Colonic mucosa (tissue), 4 donors: ENCODE measurements at regions not wholly inside any gene's neighbourhood (a gene's known extent, or its start where the extent isn't known, plus 50 kb on each side); places are given as distances from the start of the nearest gene placed in this dataset.
"Not testable (repeated sequence)": the region's sequence is repeated elsewhere in the genome, so short reads cannot be mapped to it uniquely, and the experiment has no call there.

Experiments
- DNase-seq: peaks from one replicate; pipeline ENCODE4 v3.0.0-alpha.2; 2020
- H3K27ac ChIP-seq: fragments of 200-600 bp; one replicate; pipeline ENCODE4 v1.8.0; 2021
- H3K27me3 ChIP-seq: fragments of 200-600 bp; one replicate; pipeline ENCODE4 v1.8.0; 2021
- H3K36me3 ChIP-seq: fragments of 200-600 bp; one replicate; pipeline ENCODE4 v1.8.0; 2021
- H3K4me1 ChIP-seq: fragments of 200-600 bp; one replicate; pipeline ENCODE4 v1.8.0; 2021; ENCODE audit warnings: mild to moderate bottlenecking
- H3K4me3 ChIP-seq: fragments of 200-600 bp; one replicate; pipeline ENCODE4 v1.8.0; 2021
- H3K9ac ChIP-seq, 2 donors: one replicate each; pipeline ENCODE4 v1.7.0; 2013; ENCODE audit warnings: control low read depth in 2 of 2, low read depth in 2 of 2, low read length in 2 of 2
- H3K9me3 ChIP-seq: fragments of 200-600 bp; one replicate; pipeline ENCODE4 v1.8.0; 2021
- CTCF ChIP-seq: fragments of 200-600 bp; IDR thresholded peaks from one replicate; pipeline ENCODE4 v1.8.0; 2022; ENCODE audit warnings: antibody characterized with exemption, mild to moderate bottlenecking
- intact Hi-C: fragments of 100-400 bp; cut with DNase I; formaldehyde crosslinking; loops from one replicate; pipeline ENCODE4 v1.14.1; 2022
- donor health status: healthy.
- donor health status: DM: no; HTN: no; CAD: no.
- donor health status: DM: no; HTN: no; CAD: no.

GRCh38 chrX:55841962-55842752 is 124.6 kb downstream of the RRAGB start:
- no peak for DNase-seq
- H3K27me3 ChIP-seq = no peaks in the 10 kb centered on the region
- H3K36me3 ChIP-seq = no peaks in the 10 kb centered on the region
- no peak overlapping the region for H3K27ac ChIP-seq
- intact Hi-C loops = no loop called here
- no peak for TF ChIP-seq CTCF
- H3K4me3 ChIP-seq = no peak overlapping the region
- no peaks in the 10 kb centered on the region for H3K9me3 ChIP-seq
- H3K4me1 ChIP-seq = no peaks in the 10 kb centered on the region
- H3K9ac ChIP-seq = no peak overlapping the region

- not testable (repeated sequence) for H3K9ac ChIP-seq, DNase-seq, H3K4me1 ChIP-seq
These were observed 149.2 kb downstream of the RRAGB start for GRCh38 chrX:55866779-55867178.

DNA sequence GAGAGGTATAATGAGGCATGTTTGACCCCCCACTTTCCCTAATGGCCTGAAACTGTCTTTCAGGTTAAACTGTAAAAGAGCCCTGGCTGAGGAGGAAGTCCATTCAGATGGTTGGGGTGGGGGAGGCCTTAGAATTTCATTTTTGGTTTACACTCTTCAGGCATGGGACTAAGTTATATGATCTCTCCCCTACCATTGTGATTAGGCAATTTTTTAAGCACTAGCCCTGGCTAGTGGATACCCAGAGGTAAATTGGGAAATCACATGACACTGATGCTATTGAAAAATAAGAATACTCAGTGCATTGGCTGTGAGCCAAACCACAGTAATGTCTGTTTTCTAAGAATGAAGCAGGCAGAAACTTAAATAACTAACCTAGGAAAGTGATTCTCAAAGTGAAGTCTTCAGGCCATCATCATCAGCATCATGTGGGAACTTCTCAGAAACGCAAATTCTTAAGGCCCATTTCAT is 149.7 kb downstream of the RRAGB start:
- DNase-seq = no peak
- Histone ChIP-seq H3K4me1 (no peaks in the 10 kb centered on the region), H3K27me3 (no peaks in the 10 kb centered on the region), H3K9me3 (no peaks in the 10 kb centered on the region), H3K27ac (no peak overlapping the region), H3K36me3 (no peaks in the 10 kb centered on the region), H3K9ac (no peak overlapping the region), H3K4me3 (no peak overlapping the region)
- intact Hi-C loops = no loop called here
- no peak for TF ChIP-seq CTCF

More at GRCh38 chrX:55866779-55867178, 149.2 kb downstream of the RRAGB start:
- H3K27me3 ChIP-seq, H3K27ac ChIP-seq, H3K4me3 ChIP-seq, H3K9me3 ChIP-seq, H3K36me3 ChIP-seq, intact Hi-C loops: not testable (repeated sequence)

DNA sequence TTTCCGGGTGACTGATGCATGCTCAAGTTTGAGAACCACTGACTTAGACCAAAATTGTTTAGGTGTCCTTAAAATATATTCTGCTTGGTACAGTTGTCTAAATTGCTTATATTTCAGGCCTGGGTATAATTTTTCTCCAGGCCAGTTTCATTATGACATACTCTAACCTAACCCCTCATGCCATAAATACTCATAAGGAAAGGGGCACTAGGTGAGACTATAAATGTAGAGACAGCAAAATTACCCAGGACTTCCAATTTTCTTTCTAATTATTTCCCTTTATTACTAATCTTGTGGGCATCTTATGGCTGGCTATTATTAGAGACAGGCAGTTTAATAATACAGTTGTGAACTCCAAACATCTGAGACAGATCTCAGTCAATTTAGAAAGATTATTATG is 150.2 kb downstream of the RRAGB start:
- Histone ChIP-seq H3K27ac (no peak overlapping the region), H3K4me3 (no peak overlapping the region), H3K9ac (no peak overlapping the region), H3K4me1 (no peaks in the 10 kb centered on the region), H3K27me3 (no peaks in the 10 kb centered on the region), H3K9me3 (no peaks in the 10 kb centered on the region), H3K36me3 (no peaks in the 10 kb centered on the region)
- DNase-seq = no peak
- TF ChIP-seq CTCF = no peak
- intact Hi-C loops = no loop called here

DNA sequence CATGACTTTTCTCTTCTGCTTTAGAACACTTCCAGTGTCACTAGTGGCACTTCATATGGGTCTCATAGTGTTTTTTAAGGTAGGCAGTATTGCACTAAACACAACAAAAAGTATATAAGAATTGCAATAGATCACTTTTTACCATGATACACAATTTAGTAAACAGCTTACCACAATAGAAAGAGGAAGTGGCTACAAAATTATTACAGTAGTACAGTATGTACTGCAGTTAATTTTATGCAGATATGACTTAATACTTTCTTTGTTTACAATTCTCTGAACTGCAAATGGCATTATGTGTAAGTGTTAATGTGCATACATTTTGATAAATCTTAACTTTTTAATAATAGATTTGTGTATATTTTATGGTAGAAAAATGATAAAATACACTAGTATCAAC is 157.3 kb downstream of the RRAGB start:
- no peaks in the 10 kb centered on the region for H3K27me3 ChIP-seq
- intact Hi-C loops = no loop called here
- no peak for DNase-seq
- no peaks in the 10 kb centered on the region for H3K4me1 ChIP-seq
- H3K36me3 ChIP-seq = no peaks in the 10 kb centered on the region
- no peak overlapping the region for H3K9ac ChIP-seq
- no peak overlapping the region for H3K27ac ChIP-seq
- H3K4me3 ChIP-seq = no peak overlapping the region
- no peaks in the 10 kb centered on the region for H3K9me3 ChIP-seq
- no peak for TF ChIP-seq CTCF

DNA sequence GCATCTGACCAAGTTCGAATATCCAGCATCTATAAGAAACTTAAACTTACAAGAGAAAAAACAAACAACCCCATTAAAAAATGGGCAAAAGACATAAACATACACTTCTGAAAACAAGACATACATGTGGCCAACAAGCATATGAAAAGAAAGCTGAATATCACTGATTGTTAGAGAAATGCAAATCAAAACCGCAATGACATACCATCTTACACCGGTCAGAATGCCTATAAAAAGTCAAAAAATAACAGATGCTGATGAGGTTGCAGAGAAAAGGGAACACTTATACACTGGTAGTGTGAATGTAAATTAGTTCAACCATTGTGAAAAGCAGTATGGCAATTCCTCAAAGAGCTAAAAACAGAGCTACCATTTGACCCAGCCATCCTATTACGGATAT is 166.0 kb downstream of the RRAGB start:
- H3K27ac ChIP-seq, H3K36me3 ChIP-seq, DNase-seq: not testable (repeated sequence)

More for the DNA sequence above, 166.0 kb downstream of the RRAGB start:
- intact Hi-C loops, H3K9ac ChIP-seq, H3K4me1 ChIP-seq, H3K4me3 ChIP-seq, H3K27me3 ChIP-seq, H3K9me3 ChIP-seq: not testable (repeated sequence)
